CD4-positive, alpha-beta T cell treated with Interleukin-17A for 4 hours (primary cell): ENCODE measurements at regions not wholly inside any gene's neighbourhood (a gene's known extent, or its start where the extent isn't known, plus 50 kb on each side); places are given as distances from the start of the nearest gene placed in this dataset.

Experiments
- DNase-seq: peaks from one replicate; pipeline ENCODE4 v3.0.0-alpha.2; 2020; ENCODE audit warnings: mixed read lengths

DNA sequence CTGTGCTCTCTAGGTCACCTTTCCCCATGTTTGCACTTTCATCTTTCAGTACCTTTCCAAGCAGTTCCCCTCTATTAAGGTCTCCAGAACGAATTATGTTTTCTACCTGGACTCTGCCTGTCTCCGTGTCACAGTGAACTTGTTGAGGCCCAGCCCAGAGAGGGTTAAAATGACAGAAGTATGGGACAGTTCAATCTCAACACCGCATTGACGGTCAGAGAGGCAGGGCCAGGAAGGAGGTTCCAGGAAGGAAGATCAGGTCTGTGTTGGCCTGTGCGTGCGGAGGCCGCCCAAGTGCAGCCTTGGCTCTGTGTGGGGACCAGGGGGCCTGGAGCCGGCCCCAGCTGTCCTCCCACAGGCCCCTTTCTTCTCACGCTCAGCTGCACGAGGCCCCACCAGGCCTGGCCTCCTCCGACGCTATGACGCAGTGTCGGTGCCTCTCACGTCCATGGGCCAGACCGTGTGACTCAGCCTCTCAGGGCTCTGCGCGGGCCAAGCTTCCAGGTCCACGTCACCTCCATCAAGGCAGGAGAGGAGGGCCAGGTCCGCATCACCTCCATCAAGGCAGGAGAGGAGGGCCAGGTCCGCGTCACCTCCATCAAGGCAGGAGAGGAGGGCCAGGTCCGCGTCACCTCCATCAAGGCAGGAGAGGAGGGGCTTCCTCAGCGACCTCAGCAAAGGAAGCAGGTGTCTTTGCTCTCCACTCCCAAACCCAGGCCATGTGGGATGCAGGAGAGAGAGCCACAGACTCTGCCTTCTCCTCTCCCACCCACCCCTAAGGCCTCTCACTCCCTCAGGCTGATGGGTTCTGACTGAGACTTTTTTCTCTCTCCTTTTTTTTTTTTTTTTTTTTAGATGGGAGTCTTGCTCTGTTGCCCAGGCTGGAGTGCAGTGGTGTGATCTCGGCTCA lies 83.1 kb downstream of the CPN2 start:
- DNase-seq: no peak

GRCh38 chr3:194268654-194269512 lies 82.2 kb downstream of the CPN2 start:
- no peak for DNase-seq

DNA sequence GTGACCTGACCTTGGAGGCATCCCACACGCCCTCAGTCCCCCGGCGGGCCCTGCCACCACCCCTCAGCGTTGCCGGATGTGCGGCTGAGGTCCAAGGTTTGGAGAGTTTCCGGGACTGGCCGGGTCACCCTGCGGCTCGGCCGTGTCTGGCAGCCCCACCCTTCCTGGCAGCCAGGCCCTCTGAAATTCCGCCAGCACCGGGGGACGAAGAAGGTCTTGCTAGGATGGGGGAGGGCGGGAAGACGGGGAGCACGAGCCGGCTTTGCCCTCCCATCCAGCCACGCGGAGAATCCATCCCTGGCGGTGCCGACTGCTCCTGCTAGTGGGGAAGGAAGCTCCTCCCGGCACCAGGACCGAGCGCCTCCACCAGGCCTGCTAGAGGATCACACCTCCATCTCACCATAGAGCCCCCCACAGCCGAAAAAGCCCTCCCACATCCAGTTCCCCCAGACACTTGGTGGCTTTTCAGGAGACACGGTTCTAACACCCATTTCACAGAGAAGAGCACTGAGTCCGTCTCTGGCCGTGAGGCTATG lies 81.5 kb downstream of the CPN2 start:
- no peak for DNase-seq

DNA sequence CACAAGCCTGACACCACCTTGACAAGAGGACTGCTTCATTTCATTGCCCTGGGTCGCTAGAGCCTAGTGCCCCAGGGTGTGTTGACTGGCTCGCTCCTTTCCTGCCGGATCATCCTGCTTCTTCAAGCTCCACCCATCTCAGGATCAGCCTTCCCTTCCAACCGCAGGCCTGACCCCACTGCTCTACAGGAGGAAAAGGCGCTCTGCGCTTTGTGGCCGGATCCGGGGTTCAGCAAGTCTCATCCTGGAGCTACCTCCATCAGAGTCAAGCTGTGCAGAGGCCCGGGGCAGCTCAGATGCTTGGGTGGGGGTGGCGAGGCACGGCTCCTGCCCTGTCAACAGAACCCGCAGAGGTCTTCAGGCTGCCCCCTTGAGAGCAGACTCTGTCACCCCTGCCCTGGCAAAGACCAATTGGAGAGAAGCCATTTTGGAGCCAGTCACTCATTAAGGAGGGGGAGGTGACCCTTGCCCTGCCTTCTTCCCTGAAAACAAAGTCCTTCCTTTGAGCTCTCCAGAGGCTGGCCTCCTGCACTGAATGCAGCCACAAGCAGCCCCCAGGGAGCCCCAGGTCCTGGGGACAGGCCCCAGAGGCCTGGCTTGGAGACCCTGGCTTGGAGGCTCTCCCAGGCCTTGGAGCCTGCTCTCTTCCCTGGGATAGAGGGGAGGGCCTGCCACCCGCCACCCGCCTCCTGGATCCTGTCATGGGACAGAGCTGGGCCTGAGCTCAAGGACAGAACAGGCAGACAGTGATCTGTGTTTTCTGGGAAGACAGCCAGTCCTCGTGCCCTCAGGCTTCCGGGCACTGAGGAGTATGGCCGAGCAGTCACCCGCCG lies 80.3 kb downstream of the CPN2 start:
- no peak for DNase-seq

- no peak for DNase-seq
These were observed 79.6 kb downstream of the CPN2 start for GRCh38 chr3:194271460-194272035.

DNA sequence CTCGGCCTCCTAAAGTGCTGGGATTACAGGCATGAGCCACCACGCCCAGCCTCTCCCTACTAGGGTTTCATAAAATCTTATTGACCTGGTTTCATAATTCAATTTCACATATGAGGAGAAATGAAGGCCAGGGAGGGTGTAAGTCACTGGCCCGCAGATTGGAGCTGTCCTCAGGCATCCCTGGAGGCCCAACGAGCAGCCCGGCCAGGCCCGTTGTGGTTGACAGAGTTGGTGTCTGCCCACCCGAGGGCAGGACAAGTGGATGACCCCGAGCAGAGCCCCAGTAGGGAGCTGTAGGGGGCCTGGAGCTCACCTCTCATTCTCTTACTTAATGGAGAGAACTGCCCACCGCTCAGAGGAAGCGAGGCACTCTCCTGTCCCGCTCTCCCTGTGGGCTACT lies 78.9 kb downstream of the CPN2 start:
- no peak for DNase-seq

GRCh38 chr3:194272861-194273742 lies 78.0 kb downstream of the CPN2 start:
- no peak for DNase-seq

DNA sequence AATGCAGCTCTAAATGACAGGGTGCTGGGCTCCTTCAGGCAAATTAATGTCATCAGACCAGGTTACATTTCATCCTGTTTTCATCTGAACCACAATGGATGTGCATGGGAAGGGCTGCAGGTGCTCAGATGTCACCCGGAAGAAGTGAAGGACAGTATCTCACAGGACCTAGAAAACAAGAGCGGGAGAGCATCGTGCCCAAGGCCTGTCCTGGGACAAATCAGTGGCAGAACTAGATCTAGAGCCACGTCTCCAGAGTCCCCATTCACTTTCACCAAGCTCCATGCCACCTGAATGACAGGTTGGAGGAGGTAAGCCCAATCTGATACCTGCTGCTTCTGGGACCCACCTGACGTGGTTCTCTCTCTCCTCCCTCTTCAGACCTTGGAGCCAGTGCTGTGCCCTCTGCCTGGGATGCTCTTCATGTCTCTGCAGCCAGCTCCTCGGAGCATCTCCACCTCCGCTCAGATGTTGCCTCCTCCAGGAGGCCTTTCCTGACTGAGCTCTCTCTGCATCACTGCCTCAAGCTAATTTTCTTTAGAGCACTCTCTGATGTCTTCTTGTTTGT lies 77.3 kb downstream of the CPN2 start:
- no peak for DNase-seq

DNA sequence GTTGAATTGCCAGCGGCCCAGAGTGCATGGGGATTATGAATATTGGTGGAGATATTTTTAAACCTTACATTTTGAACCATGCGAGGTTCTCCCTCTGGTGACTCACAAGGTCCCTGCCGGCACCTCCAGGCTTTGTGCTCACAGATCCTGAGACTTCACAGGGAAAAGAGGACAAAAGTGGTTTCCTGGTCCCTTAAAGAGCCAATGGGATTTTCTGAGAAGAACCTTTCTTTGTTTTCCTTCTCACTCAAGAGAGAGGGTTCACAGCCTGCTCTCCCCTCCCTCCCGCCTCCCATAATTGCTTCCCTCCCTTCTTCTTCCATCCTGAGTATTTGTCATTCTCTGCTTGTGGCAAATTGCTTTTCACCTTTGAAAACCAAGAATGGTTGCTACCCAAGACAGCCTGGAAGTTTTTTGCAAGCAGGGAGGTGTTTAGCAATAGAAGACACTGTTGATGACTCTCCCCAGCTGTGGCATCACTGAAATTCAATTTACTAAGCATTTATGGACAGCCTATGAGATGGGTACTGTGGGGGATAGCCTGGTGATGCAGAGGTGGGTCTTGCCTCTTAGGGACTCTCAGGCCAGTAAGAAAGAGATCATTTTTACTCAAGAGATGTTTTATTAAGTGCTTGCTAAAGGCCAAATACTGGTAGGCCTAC lies 76.6 kb downstream of the CPN2 start:
- no peak for DNase-seq

DNA sequence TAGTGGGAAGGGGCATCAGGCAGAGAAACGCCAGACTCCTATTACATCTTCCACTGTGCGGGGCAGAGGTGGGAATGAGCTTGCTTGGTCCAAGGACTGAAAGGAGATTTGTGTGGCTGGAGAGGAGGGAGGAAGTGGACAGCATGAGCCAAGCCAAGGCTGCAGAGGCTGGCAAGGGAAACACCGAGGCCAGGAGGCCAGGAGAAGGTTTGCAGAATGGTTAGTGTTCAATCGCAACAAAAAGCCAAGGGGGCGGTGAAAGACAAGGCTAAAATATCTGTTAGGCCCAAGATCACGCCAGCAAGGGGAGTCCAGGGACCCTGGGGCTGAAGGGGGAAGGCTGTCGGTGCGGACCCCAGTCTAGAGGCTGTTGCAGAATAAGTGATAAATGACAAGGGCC lies 75.8 kb downstream of the CPN2 start:
- no peak for DNase-seq

GRCh38 chr3:194275721-194276120 lies 75.4 kb downstream of the CPN2 start:
- no peak for DNase-seq

DNA sequence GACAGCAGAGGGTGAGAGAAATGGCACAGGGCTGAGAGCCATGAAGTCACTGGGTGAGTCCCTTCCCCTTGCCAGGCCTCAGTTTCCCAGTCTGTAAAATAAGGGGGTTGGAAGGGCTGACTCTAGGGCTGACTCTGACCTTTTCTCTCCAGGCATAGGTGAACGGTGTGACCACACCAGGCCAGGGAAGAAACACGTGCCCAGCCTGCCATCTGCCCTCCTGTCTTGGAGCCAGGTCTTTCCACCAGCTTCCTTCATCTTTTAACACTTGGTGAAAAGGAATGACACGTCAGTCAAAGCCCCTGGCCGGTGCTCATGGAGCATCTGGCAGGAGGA lies 74.4 kb downstream of the CPN2 start:
- no peak for DNase-seq

- no peak for DNase-seq
These were observed 73.9 kb downstream of the CPN2 start for GRCh38 chr3:194277104-194277785.

GRCh38 chr3:194277786-194278130 lies 73.4 kb downstream of the CPN2 start:
- DNase-seq: no peak

DNA sequence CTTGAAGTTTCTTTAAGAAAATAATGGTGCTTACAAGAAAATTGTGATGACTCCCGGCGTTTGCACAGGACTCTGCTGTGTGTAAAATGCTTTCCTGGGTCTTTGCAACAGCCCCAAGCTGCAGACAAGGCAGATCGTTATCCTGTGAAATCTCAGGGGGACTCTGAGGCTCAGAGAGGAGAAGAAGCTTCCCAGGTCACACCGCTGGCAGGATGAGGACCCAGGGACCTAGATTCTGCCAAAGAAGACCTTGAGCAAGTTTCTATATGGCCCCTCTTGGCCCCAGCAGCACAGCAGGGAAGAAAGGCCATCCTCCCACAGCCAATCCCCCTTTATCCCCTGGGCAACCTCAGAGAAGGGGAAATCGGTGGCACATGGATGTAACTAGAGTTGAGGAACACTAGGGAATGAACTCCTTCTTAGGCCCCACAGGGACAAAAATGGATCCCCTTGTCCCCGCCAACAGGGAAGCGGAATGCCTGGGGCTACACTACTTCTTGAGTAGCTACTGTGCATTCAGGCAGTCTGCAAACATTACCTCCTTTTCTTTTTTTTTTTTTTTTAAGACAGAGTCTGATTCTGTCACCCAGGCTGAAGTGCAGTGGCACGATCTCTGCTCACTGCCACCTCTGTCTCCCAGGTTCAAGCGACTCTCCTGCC lies 72.8 kb downstream of the CPN2 start:
- no peak for DNase-seq

- DNase-seq: no peak
These were observed 72.0 kb downstream of the CPN2 start for GRCh38 chr3:194279101-194279500.

- DNase-seq: no peak
These were observed 71.3 kb downstream of the CPN2 start for GRCh38 chr3:194279701-194280360.

DNA sequence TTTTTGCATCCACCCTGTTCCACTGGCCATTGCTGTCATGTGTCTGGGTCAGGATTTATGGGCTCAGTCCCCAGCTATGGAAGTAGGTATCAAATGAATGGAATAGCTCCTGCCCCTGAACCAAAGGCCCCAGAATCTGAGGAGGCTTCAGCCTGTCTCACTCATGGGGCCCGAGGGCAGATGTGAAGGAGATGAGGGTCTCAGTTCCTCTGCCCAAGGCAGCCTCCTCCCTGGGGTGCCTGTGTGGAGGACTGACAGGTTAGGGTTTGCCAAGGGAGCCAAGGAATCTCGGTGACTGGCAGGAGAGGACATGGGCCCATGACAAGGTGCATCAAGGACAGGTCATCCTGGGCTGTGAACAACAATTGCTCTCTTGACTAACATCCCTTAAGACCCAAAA lies 70.4 kb downstream of the CPN2 start:
- DNase-seq: no peak

DNA sequence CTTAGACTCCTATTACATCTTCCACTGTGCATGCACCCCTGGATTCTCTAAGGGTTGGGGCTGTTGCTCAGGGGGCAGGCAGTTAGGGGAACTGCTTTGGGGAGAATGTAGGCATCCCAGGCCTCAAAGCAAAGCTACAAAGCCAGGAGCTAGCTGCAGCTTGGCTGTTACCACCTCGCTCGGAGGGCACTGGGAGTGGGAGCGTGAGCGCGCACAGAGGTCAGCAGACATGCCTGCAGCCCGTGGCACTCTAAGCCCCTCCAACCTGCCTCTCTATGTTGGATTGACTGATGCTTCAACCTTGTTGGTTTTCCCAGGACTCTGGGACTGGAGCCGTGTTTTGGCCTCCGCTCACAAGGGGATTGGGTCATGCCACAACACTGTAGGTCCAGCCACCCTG lies 69.8 kb downstream of the CPN2 start:
- no peak for DNase-seq
